HS-5 (cell line): ENCODE measurements at regions not wholly inside any gene's neighbourhood (a gene's known extent, or its start where the extent isn't known, plus 50 kb on each side); places are given as distances from the start of the nearest gene placed in this dataset.

Source experiments
- DNase-seq: peaks from one replicate; pipeline ENCODE4 v3.0.0-alpha.2; 2012; ENCODE audit warnings: low read depth

- DNase-seq: no peak
These were observed 121.7 kb downstream of the NHLRC3 start for GRCh38 chr13:39159846-39160370.

GRCh38 chr13:39167018-39167417, 128.8 kb downstream of the NHLRC3 start:
- DNase-seq: no peak

GRCh38 chr13:39170711-39171110, 132.5 kb downstream of the NHLRC3 start:
- no peak for DNase-seq

- DNase-seq: no peak
These were observed 147.1 kb downstream of the NHLRC3 start for GRCh38 chr13:39185326-39185725.

DNA sequence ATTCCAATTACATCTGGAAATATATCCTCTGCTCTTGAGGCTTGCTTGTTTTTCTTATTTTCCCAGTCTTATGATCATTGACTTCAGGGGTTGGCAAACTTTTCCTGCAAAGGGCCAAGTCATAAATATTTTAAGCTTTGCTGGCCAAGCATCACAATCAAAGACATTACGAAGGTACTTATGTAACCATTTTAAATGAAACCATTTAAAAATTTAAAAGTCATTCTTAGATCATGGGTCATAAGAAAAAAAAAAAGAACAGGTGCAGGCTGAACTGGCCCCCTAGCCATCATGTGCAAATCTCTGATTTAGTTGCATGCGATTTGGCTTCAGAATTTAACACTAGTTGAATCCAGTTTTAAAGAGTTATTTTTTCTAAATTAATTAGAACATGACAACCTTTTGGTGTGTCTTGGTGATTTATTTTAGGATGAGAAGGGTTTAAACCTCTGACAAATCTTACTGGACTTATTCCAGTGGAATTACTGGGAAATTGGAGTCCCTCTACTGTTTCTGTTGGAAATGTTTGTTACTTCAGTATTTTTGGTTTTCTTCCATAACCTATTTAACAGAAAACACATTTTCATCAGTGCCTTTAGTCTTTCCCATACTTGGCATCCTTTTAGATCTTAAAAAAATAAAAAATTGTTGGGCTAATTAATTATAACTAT, 148.1 kb downstream of the NHLRC3 start:
- DNase-seq: no peak

DNA sequence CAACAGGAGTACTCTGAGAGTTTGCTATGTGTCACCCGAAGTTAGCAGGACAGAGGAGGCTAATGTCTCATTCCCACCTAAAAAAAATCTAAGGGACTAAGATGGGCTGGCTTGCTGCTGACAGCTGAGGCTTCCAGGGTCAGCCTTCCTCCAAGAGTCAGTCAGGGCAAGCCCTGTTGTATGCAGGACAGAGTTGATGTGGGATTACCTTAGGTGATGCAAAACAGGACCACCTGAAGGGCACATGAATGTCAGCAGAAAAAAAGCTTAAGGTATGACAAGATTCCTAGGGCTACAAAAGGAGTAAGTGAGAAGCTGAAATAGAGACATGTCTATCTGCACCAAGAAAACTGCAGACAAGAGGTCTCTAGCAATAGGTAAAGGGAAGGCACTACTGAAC, 151.5 kb downstream of the NHLRC3 start:
- no peak for DNase-seq

DNA sequence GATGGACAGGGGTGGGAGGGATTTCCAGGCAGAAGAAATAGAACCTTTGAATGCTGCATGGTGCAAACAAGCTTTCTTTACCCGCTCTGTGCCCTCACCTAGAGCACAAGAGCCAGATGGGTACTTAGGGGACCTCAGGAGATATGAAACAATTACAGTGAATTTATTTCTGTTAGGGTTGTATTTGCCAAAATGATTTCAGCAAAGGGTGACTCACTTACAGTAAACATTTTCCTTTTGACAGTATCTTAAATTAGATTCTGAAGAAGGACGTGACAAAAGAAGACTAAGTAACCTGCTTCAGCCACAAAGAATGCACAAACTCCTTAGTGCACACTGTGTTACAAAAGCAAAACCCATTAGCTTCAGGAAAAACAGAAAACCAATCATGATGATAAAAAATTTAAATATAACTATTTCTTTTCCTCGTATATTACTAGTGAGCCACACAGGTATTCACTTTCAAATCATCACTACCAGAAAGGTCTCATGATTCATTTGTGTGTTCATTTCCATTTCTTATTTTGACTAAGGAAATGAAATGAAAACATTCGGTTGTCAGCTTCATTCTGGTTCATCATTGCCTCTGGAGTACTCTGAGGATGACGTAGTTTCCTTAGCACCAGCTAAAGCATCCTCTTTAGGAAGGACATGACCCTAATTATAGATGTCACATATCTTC, 158.8 kb downstream of the NHLRC3 start:
- no peak for DNase-seq

GRCh38 chr13:39197647-39198007, 159.4 kb downstream of the NHLRC3 start:
- DNase-seq: no peak

- no peak for DNase-seq
These were observed 162.1 kb downstream of the NHLRC3 start for GRCh38 chr13:39200249-39200910.

DNA sequence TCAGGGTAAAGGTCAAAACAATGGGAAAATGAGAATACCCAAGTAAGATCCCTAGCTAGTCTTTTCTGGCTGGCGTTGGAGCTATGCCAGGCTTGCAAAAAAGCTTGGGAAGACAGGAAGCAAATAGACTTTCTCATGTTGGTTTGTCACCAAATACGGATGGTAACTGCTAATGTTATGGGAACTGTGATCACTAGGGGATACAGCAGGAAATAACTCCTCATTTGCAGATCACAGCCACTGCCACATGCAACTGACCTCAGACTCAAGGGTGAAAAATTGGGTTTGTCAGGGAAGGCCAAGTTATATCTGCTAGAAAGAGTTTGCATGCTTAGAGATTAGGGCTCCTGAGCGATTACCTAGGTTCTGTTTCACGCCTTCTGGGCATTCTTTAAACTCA, 162.9 kb downstream of the NHLRC3 start:
- DNase-seq: no peak

DNA sequence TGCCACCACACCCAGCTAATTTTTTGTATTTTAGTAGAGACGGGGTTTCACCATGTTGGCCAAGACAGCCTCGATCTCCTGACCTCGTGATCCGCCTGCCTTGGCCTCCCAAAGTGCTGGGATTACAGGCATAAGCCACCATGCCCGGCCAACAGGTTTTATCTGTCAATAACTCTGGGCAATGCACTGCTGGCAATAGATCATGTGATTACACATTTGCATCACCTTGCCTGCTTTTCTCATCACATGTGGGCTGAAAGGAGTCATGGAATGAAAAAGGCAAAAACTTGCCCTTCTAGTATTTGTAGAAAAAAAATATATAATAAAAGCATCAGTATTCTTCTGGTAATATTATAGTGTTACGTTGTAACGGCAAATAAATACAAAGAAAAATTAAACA, 164.5 kb downstream of the NHLRC3 start:
- no peak for DNase-seq

- no peak for DNase-seq
These were observed 170.4 kb downstream of the NHLRC3 start for GRCh38 chr13:39208636-39209035.

DNA sequence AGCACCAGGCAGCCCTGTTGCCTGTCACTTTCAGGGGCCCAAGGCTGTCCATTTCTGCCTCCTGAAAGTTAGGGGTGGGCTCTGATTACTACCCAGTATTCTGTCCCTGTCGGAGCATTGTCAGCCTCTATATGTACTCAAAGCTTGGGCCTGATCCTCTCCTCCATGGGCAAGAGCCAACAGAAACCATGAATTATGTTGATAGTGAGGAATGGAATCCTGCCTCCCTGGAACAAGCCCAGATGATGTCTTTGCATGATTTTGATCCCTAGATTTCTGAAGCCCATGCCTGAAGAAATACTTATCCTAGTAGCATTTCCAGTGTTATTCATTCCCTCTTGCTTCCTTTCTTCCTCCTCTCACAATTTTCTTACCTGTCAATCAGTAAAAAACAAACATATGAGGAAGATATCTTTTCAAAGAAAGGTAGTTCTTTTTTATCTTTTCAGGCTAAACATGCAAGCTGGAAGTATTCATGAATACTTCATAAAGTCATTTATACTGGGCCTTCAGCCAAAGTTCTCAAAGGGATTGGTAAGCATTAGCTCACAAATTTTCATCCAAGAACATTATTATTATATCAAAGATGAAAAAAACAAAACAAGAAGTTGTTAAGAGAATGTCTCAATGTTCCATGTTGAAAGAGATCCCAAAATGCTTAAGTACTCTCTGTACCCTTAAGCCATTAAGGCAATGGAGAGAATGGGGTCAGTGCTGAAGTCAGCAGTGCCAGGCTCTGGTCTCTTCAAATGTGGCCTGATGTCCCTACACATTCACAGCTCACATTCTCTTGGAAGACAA, 171.7 kb downstream of the NHLRC3 start:
- DNase-seq: no peak

DNA sequence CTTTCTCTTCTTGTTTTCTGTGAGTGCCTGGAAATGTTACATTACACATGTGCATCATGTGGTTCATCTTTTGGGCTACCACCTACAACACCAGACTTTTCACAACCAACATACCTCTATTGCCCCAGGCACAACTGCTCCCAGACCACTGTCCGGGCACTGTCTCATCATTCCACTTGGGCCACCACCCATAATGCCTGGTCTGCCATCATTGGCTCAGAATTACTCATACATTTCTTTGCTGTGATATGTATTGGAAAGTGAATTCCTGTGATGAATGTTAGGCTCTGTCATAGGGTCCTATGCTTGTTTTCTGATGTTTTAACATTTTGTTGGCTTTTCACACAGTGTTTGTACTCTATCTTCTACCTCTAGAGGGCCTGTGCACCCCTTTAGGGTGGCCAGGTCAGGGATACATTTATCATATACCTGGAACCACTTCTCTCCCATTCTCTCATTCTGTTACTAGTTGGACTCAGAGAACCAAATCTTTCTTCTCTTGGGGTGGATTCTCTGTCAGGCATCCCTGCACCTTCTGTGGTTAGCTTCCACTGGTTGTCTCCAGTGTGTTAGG, 172.8 kb downstream of the NHLRC3 start:
- DNase-seq: peak; percentile 9

- no peak for DNase-seq
These were observed 177.7 kb downstream of the NHLRC3 start for GRCh38 chr13:39215971-39216370.

- DNase-seq: no peak
These were observed 179.2 kb downstream of the NHLRC3 start for GRCh38 chr13:39217471-39217870.

- DNase-seq: no peak
These were observed 186.5 kb downstream of the NHLRC3 start for GRCh38 chr13:39224671-39225240.

GRCh38 chr13:39225860-39226259, 187.6 kb downstream of the NHLRC3 start:
- DNase-seq: no peak

DNA sequence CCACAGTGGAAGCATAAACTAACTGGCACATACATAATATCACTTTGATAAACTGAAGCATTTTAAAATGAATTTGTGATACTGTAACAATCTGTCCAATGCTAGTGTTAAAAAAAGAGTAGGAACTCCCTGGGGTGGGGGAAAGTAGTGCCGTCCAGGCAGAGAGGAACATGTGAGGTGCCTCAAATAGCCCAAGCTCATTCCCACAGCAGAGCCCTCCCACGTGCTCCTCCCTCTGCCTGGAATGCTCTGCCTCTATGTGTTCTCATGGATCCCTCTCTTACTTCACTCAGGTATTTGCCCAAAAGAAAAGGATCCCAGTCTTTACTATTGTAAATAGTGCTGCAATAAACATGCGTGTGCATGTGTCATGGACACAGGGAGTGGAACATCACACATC, 188.1 kb downstream of the NHLRC3 start:
- no peak for DNase-seq

- no peak for DNase-seq
These were observed 194.2 kb downstream of the NHLRC3 start for GRCh38 chr13:39232401-39232980.

DNA sequence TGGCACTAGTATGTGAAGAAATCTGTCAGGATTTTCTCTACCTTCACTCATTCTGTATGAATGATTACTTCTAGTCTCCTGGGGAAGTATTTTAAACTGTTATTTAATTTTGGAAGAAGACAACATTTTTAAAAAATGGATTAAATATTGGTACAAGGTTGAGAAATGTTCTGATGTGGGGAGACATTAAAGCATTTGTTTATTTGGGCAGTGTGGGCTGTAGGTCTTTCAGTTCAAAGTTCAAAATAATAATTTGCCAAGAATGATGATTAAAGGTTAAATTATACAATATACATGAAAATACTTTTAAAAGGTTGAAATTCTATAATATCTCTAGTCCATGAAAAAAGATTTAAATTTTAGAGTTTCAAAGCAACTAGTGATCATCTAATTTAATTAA, 194.7 kb downstream of the NHLRC3 start:
- no peak for DNase-seq
